ENCODE measurements at regions not wholly inside any gene's neighbourhood (a gene's known extent, or its start where the extent isn't known, plus 50 kb on each side); places are given as distances from the start of the nearest gene placed in this dataset.
"Not testable (repeated sequence)": the region's sequence is repeated elsewhere in the genome, so short reads cannot be mapped to it uniquely, and the experiment has no call there.

GRCh38 chrX:23511793-23512192 is 155.5 kb upstream of the PRDX4 start:
- no peak for DNase-seq
- no peak overlapping the region for H3K4me3 ChIP-seq
- H3K4me1 ChIP-seq: no peaks in the 10 kb centered on the region
- no peaks in the 10 kb centered on the region for H3K36me3 ChIP-seq
- H3K27me3 ChIP-seq (ENCODE audit: low read depth): no peaks in the 10 kb centered on the region
- H3K27ac ChIP-seq (replicated peaks): no peak overlapping the region
- H3K9me3 ChIP-seq (replicated peaks): no peaks in the 10 kb centered on the region
- intact Hi-C loops (cut with micrococcal nuclease): no loop called here
- no peak for TF ChIP-seq CTCF (IDR thresholded peaks at IDR 0.05; ENCODE audit: borderline replicate concordance)

- TF ChIP-seq CTCF (IDR thresholded peaks at IDR 0.05; ENCODE audit: borderline replicate concordance): no peak
- intact Hi-C loops (cut with micrococcal nuclease): no loop called here
- DNase-seq: no peak
Measured at GRCh38 chrX:23513121-23513520, 154.2 kb upstream of the PRDX4 start.

GRCh38 chrX:23514082-23514481 is 153.2 kb upstream of the PRDX4 start:
- no peak for DNase-seq
- Histone ChIP-seq H3K36me3 (no peaks in the 10 kb centered on the region), H3K9me3 (replicated peaks) (no peaks in the 10 kb centered on the region), H3K27me3 (ENCODE audit: low read depth) (no peaks in the 10 kb centered on the region), H3K4me1 (no peaks in the 10 kb centered on the region), H3K4me3 (no peak overlapping the region), H3K27ac (replicated peaks) (no peak overlapping the region)
- TF ChIP-seq CTCF (IDR thresholded peaks at IDR 0.05; ENCODE audit: borderline replicate concordance): no peak
- intact Hi-C loops (cut with micrococcal nuclease): no loop called here

More at GRCh38 chrX:23513121-23513520, 154.2 kb upstream of the PRDX4 start:
- no peak overlapping the region for H3K4me3 ChIP-seq
- H3K9me3 ChIP-seq (replicated peaks): no peaks in the 10 kb centered on the region
- no peak overlapping the region for H3K27ac ChIP-seq (replicated peaks)
- H3K4me1 ChIP-seq: no peaks in the 10 kb centered on the region
- H3K36me3 ChIP-seq: no peaks in the 10 kb centered on the region
- H3K27me3 ChIP-seq (ENCODE audit: low read depth): no peaks in the 10 kb centered on the region

GRCh38 chrX:23515028-23515427 is 152.3 kb upstream of the PRDX4 start:
- H3K9me3 ChIP-seq (replicated peaks): no peaks in the 10 kb centered on the region
- H3K36me3 ChIP-seq: no peaks in the 10 kb centered on the region
- H3K4me1 ChIP-seq: no peaks in the 10 kb centered on the region
- H3K4me3 ChIP-seq: no peak overlapping the region
- no peaks in the 10 kb centered on the region for H3K27me3 ChIP-seq (ENCODE audit: low read depth)
- no peak for DNase-seq
- no peak overlapping the region for H3K27ac ChIP-seq (replicated peaks)
- intact Hi-C loops (cut with micrococcal nuclease): no loop called here
- no peak for TF ChIP-seq CTCF (IDR thresholded peaks at IDR 0.05; ENCODE audit: borderline replicate concordance)

GRCh38 chrX:23523026-23523657 is 144.2 kb upstream of the PRDX4 start:
- H3K4me3 ChIP-seq; H3K27ac ChIP-seq (replicated peaks); H3K4me1 ChIP-seq; H3K9me3 ChIP-seq (replicated peaks); intact Hi-C loops (cut with micrococcal nuclease); DNase-seq; H3K27me3 ChIP-seq (ENCODE audit: low read depth); H3K36me3 ChIP-seq: not testable (repeated sequence)

GRCh38 chrX:23524467-23524866 is 142.8 kb upstream of the PRDX4 start:
- H3K4me1 ChIP-seq: no peaks in the 10 kb centered on the region
- H3K4me3 ChIP-seq: no peak overlapping the region
- H3K27ac ChIP-seq (replicated peaks): no peak overlapping the region
- intact Hi-C loops (cut with micrococcal nuclease): no loop called here
- H3K36me3 ChIP-seq: no peaks in the 10 kb centered on the region
- no peak for TF ChIP-seq CTCF (IDR thresholded peaks at IDR 0.05; ENCODE audit: borderline replicate concordance)
- no peaks in the 10 kb centered on the region for H3K27me3 ChIP-seq (ENCODE audit: low read depth)
- DNase-seq: no peak
- no peaks in the 10 kb centered on the region for H3K9me3 ChIP-seq (replicated peaks)

Measured in left ventricle myocardium inferior (tissue), 1 donor.